Eye (tissue), 1 donor: ENCODE measurements at regions not wholly inside any gene's neighbourhood (a gene's known extent, or its start where the extent isn't known, plus 50 kb on each side); places are given as distances from the start of the nearest gene placed in this dataset.
A peak's percentile ranks its signal among the peaks of the same experiment; 100 is the strongest.
"Not testable (repeated sequence)": the region's sequence is repeated elsewhere in the genome, so short reads cannot be mapped to it uniquely, and the experiment has no call there.

Source experiments
- DNase-seq: peaks from one replicate; pipeline ENCODE4 v3.0.0-alpha.2; 2015

DNA sequence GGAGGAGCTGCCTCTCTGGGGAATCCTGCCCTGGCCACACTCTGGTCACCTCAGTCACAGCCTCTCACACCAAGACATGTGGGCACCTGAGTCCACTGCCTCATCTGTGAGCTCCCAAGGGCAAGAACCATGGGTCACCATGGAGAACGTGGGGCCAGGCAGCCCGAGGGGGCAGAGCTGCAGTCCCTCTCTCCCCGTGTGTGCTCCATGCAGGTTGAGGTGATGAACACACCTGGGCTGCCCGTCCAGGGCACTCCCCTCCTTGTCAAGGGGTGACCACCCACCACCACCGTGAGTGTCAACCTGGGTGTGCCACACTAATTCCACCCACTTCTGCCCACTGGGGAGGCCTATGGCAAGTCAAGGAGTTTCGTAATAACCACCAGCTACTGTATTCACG is 159.6 kb upstream of the RAB6C start:
- no peak for DNase-seq

- DNase-seq, result no peak
Observed at GRCh38 chr2:129820908-129821307, 158.6 kb upstream of the RAB6C start.

GRCh38 chr2:129821445-129821844 is 158.0 kb upstream of the RAB6C start:
- DNase-seq, result no peak

DNA sequence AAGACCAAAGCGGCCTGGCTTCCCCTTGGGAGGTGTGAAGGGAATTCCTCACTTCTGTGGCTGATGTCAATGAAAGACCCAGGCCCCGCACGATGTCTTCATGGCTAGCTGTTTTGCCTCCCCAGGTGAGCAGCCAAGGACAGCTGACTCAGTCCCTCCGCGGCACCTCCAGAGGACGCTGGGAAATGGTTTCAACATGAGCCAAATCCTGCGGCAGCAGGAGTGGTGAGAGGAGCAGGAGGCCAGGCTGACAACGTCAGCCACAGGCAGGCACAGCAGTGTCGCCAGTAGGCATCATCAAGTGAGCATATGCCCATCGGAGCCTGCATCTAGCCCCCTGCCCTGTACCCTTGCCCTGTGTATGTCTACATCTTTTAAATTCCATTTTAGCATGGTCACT is 156.4 kb upstream of the RAB6C start:
- no peak for DNase-seq

- DNase-seq, result peak; percentile 25
Observed at GRCh38 chr2:129827311-129828090, 152.0 kb upstream of the RAB6C start.

DNA sequence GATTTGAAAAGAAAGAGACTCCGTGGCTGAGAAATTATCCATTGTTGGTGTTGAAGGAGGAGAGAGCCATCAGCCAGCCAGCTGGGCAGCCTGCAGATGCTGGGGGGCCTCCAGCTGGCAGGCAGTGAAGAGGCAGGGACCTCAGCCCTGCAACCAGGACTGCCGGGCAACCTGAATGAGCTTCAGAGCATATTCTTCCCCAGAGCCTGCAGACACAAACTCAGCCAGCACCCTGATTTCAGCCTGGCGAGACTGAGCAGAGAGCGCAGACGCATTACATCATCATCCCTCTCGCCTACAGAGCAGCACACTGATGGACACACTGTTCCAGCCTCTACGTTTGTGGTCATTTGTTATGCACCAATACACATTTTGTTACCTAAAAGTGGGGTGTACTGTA is 150.7 kb upstream of the RAB6C start:
- DNase-seq, result no peak

DNA sequence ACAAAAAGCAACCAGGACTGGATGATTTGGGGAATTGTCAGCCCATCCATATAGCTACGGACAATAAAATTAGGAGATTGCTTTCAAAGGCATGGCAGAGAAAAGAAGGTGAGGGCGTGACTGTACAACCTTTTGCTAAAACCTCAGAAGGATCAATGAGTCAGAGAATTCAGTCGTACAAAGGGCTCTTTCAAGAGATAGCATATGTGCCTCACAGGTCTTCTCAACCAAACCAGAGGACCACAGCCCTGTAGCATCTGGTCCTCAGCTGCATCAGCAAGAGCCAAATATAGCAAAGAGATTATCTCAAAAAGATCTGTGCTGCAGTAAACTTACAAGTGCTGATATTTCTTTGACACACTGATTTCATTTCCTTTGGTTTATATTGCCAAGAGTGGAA is 149.9 kb upstream of the RAB6C start:
- no peak for DNase-seq

- DNase-seq, result no peak
Observed at GRCh38 chr2:129831018-129831417, 148.4 kb upstream of the RAB6C start.

- DNase-seq, result not testable (repeated sequence)
Observed at GRCh38 chr2:129833465-129833864, 146.0 kb upstream of the RAB6C start.

DNA sequence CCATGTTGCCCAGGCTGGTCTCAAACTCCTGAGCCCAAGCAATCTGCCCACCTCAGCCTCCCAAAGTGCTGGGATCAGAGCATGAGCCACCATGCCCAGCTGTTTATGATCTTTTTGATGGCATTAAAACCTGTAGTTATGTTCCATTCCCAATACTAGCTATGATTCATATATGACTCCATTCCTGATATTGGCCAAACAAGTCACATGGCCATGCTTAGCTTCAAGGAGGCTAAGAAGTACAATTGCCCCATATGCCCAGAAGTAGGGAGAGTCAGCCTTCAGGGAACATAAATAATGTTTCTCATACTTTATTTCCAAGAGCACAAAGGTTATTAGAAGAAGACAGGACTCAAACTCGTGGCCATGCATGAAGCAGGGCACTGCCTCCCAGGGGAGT is 132.4 kb upstream of the RAB6C start:
- DNase-seq, result no peak

- DNase-seq, result peak; percentile 94
Observed at GRCh38 chr2:129849559-129850160, 129.8 kb upstream of the RAB6C start.

- no peak for DNase-seq
Observed at GRCh38 chr2:129857200-129857599, 122.3 kb upstream of the RAB6C start.

GRCh38 chr2:129859175-129859574 is 120.3 kb upstream of the RAB6C start:
- no peak for DNase-seq

DNA sequence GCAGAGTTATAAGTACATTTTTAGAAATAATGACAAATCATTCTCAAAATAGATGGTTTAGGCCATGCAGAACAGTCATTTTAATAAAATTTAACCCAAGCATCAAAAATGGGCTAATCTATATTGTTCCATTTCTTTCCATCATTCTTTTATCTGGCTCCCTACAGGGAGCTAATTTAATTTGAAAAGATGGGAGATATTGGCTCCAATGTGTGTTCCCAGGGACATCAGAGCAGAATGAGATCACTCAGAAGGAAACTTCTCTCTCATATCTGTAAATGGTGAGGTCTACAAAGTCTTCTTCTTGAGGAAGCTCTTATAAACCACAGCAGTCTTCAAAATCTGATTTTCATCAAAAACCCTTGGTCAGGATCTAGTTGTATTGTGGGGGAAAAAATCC is 119.4 kb upstream of the RAB6C start:
- DNase-seq, result no peak

DNA sequence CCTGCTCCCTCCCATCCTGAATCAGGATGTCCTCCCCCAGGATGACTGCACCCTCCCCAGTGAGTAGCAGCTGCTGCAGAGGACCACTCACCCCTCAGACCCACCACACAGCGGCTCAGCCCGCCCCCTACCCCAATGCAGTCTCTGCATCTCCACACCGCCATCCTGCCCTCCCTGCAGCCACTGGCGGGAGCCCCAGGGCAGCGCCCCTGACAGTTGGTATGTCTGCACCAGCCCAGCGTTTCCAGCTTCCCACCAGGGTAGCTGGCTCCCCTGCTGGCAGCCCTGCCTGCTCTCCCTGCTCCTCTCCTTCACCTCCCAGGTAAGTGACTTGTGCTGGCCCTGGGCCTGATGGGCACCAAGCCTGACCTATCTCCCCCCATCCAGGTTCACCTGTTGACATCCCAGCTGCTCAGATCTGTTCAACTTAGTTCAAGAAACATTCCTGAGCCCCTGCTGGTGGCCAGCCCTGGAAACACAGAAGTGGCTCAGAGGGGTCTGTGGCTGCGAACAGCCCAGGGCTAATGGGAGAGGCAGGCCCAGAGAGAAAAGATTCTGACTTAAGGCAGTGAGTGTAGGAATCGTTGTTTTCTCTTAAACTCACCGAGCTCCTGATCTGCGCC is 117.7 kb upstream of the RAB6C start:
- no peak for DNase-seq

- DNase-seq, result no peak
Observed at GRCh38 chr2:129862668-129863067, 116.8 kb upstream of the RAB6C start.

DNA sequence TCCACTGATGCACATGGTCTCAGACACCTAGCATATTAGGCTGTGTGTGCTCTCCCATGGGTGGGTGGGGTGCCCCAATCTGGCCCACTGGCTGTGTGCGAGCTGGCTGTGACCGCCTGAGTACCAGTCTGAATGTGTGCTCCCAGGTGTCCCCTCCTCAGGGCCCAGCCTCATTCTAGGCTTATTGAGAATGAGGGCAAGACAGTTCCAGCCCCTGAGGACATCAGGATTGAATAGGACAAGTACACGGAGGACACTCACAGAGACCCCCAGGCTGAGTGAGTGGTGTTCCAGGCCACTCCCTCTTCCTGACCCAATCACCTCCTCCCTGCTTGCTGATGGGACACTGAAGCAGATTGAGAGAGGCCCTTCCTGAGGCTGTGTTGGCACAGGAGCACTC is 116.1 kb upstream of the RAB6C start:
- DNase-seq, result no peak

DNA sequence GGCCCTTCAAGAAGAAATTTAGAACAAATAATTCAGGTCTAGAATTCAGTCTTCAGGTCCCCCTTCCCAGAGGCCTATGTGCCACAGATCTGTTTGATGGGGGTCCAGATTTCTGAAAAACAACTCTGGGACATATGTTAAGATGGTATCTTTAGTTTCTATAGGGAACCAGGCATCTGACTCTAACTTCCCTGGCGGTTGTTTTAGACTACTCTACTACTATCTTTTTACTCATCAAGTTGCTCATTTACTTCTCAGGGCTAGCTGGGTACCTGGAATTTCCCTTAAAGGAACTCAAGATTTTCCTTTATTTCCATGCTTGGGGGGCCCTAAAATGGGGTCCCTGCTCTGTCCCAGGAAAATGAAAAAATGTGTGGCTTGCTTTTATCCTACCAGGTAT is 114.7 kb upstream of the RAB6C start:
- DNase-seq, result no peak

DNA sequence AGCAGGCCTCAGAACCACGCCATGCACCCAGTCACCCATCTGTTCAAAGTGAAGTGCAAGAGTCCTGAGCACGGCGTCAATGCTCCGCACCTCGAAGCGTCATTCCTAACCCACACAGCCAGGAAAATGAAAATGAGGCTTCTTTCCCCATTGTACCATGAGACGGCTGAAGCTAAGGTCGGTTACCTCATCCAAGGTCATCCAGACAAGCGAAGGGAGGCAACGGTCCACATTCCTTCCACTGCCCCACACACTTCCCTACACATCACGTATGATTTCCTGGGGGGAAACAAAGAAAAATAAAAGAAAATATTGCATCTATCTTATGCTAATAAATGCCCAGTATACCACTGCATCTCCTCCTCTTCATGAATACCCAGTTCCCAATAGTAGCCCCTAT is 113.5 kb upstream of the RAB6C start:
- DNase-seq, result no peak

- DNase-seq, result no peak
Observed at GRCh38 chr2:129866391-129866790, 113.1 kb upstream of the RAB6C start.

GRCh38 chr2:129868151-129868550 is 111.3 kb upstream of the RAB6C start:
- DNase-seq, result no peak

DNA sequence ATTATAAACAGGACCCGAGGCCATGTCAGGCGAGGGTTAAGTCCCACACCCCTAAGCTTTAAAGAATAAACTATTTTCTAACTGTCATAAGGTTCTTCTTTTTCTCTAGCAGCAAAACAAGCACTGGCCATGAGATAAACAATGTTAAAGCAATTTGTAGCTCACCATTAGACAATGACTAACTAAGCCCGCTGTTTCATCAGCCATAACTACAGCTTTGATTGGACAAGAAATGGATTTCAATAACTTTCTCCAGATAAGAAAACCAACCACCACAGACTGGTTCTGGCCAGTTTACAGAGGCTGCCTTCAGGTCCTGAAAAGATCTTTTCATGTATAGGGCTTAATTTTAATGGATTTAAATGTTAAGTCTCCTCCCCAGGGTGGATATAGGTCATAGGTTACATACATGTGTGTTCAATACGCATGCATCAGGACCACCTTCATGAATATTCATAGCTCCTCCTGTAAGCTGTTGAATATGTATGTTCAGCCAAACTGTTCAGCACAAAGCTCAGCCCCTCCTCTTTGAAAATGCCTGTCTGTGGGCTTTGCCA is 108.7 kb upstream of the RAB6C start:
- DNase-seq, result no peak

DNA sequence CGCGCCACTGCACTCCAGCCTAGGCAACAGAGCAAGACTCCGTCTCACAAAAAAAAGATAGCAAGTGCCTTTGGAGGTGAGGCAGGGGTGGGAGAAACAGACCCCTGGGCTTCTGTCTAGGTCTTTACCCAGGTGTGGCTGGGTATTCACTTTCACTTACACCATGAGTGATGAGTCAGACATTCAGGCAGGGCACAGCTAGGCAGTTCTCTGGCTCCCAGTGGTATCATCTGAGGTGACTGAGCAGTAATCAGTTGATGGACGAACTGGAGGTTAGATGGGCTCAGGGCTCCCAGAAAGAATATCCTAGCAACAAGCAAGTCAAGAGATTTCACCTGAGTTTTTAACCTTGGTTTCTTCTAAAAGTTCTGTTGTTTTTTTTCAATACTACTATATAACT is 107.0 kb upstream of the RAB6C start:
- no peak for DNase-seq

- no peak for DNase-seq
Observed at GRCh38 chr2:129876541-129876940, 102.9 kb upstream of the RAB6C start.
